ENCODE measurements at regions not wholly inside any gene's neighbourhood (a gene's known extent, or its start where the extent isn't known, plus 50 kb on each side); places are given as distances from the start of the nearest gene placed in this dataset.

GRCh38 chr22:25368271-25368670 is 148.8 kb downstream of the CRYBB2 start:
- Histone ChIP-seq H3K4me1 (peaks cover 16 to 51% (median 29%) of the 10 kb centered on the region in 9 donors), H3K27me3 (no peaks in the 10 kb centered on the region), H3K27ac (no peak overlapping the region), H3K36me3 (peaks cover 0 to 21% (median 0%) of the 10 kb centered on the region in 9 donors), H3K4me3 (no peak overlapping the region), H3K9me3 (no peaks in the 10 kb centered on the region)
- intact Hi-C loops (cut with DNase I) = loop anchor here in 5 of 10 donors (5.0 to 10.0 kb wide), 3 partner anchors 34 to 407 kb away; no protein-coding TSS in a partner anchor
- ATAC-seq (peak in 1 of 8 donors; percentile 55), DNase-seq (no peak)
- no peak for TF ChIP-seq CTCF (IDR thresholded peaks at IDR 0.05)
- 73 to 77% methylated on average over 5 of the region's 5 CpGs for WGBS, 2 donors

- H3K4me1 ChIP-seq = peaks cover 16 to 46% (median 28%) of the 10 kb centered on the region in 9 donors
- 78 to 83% methylated on average over 5 of the region's 5 CpGs for WGBS, 2 donors
- intact Hi-C loops (cut with DNase I) = loop anchor here in 5 of 10 donors (5.0 to 10.0 kb wide), 3 partner anchors 33 to 406 kb away; no protein-coding TSS in a partner anchor
- no peaks in the 10 kb centered on the region for H3K9me3 ChIP-seq
- H3K36me3 ChIP-seq = peaks cover 0 to 29% (median 5%) of the 10 kb centered on the region in 9 donors
- no peaks in the 10 kb centered on the region for H3K27me3 ChIP-seq
- no peak for ATAC-seq
- no peak overlapping the region for H3K4me3 ChIP-seq
- DNase-seq = no peak
- H3K27ac ChIP-seq = no peak overlapping the region
- no peak for TF ChIP-seq CTCF (IDR thresholded peaks at IDR 0.05)
Measured at GRCh38 chr22:25369041-25369440, 149.6 kb downstream of the CRYBB2 start.

GRCh38 chr22:25370322-25370721 is 150.9 kb downstream of the CRYBB2 start:
- no peak for TF ChIP-seq CTCF (IDR thresholded peaks at IDR 0.05)
- Histone ChIP-seq H3K27me3 (no peaks in the 10 kb centered on the region), H3K4me1 (peaks cover 9 to 41% (median 20%) of the 10 kb centered on the region in 9 donors), H3K36me3 (peaks cover 0 to 39% (median 6%) of the 10 kb centered on the region in 9 donors), H3K4me3 (no peak overlapping the region), H3K9me3 (no peaks in the 10 kb centered on the region), H3K27ac (no peak overlapping the region)
- DNase-seq = no peak
- WGBS, 2 donors = 95 to 97% methylated on average over 11 of the region's 11 CpGs
- no peak for ATAC-seq
- intact Hi-C loops (cut with DNase I) = no loop called here

- 96% methylated on average over 16 of the region's 16 CpGs for WGBS, 2 donors
- Histone ChIP-seq H3K4me3 (no peak overlapping the region), H3K27ac (no peak overlapping the region), H3K27me3 (no peaks in the 10 kb centered on the region), H3K36me3 (peaks cover 0 to 57% (median 11%) of the 10 kb centered on the region in 9 donors), H3K9me3 (no peaks in the 10 kb centered on the region), H3K4me1 (peaks cover 0 to 25% (median 8%) of the 10 kb centered on the region in 9 donors)
- intact Hi-C loops (cut with DNase I) = no loop called here
- TF ChIP-seq CTCF (IDR thresholded peaks at IDR 0.05) = no peak
- DNase-seq (no peak), ATAC-seq (no peak)
Measured at GRCh38 chr22:25372000-25372595, 152.7 kb downstream of the CRYBB2 start.

Data from heart right ventricle (tissue), 16 donors.